Activated naive CD4-positive, alpha-beta T cell treated with anti-CD3 and anti-CD28 coated beads, Interleukin-2, amount 50 U/mL, for 24 hours (primary cell): ENCODE measurements at regions not wholly inside any gene's neighbourhood (a gene's known extent, or its start where the extent isn't known, plus 50 kb on each side); places are given as distances from the start of the nearest gene placed in this dataset.

Experiments used
- H3K27ac Mint-ChIP-seq: one replicate; pipeline ENCODE4 v1.8.0; 2021; ENCODE audit warnings: mild to moderate bottlenecking, mixed read lengths
- H3K27me3 Mint-ChIP-seq: one replicate; pipeline ENCODE4 v1.8.0; 2021; ENCODE audit warnings: mixed read lengths
- H3K36me3 Mint-ChIP-seq: one replicate; pipeline ENCODE4 v1.8.0; 2021; ENCODE audit warnings: mixed read lengths
- H3K4me1 Mint-ChIP-seq: one replicate; pipeline ENCODE4 v1.8.0; 2021; ENCODE audit warnings: mixed read lengths
- H3K4me3 Mint-ChIP-seq: one replicate; pipeline ENCODE4 v1.8.0; 2021; ENCODE audit warnings: mild to moderate bottlenecking, mixed read lengths
- H3K9me3 Mint-ChIP-seq: one replicate; pipeline ENCODE4 v1.8.0; 2021; ENCODE audit warnings: mixed read lengths

DNA sequence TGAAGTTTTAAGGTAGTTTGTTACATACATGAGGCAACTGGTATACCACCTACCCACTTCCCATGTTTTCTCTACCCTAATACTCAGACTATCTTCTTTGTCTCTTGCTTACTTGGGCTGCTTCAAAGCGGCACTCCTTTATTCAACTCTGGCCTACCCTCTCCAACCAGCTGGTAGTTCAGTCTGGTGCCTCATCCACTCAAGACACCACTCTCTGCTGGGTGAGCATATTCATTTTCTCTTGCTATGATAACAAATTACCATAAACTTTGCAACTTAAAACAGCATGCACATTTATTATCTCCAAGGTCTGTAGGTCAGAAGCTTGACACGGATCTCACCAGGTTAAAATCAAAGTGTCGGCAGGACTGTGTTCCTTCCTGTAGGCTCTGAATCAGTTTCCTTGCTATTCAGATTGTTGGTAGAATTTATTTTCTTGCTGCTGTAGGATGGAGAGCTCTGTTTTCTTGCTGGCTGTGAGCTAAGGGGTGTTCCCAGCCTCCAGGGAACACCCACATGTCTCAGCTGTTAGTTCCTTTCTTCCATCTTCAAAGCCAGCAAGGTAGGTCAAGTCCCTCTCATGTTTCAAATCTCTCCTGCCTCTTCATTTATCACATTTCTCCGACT, 666.0 kb downstream of the DIAPH3 start:
- no peaks in the 10 kb centered on the region for H3K36me3 Mint-ChIP-seq
- H3K9me3 Mint-ChIP-seq = no peaks in the 10 kb centered on the region
- H3K4me1 Mint-ChIP-seq = no peaks in the 10 kb centered on the region
- no peak overlapping the region for H3K4me3 Mint-ChIP-seq
- no peaks in the 10 kb centered on the region for H3K27me3 Mint-ChIP-seq
- H3K27ac Mint-ChIP-seq = no peak overlapping the region

DNA sequence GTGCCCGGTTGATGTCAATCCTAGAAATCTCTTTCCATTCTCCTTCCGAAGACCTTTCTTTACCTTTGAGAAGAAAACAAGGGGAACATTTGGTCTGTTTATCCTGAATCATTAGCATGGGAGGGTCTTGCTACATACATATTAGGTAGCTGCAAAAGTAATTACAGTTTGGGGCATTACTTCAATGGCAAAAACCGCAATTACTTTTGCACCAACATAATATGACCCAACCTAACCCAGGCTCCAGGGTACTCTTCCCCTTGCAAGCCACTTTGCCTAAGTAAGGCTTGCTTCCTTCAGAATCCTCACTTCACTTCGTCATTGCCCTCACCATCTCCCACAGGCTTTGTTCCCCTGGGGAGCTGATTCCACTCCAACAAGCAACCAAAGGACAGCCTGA, 662.7 kb downstream of the DIAPH3 start:
- Mint-ChIP-seq H3K27me3 (no peaks in the 10 kb centered on the region), H3K4me3 (no peak overlapping the region), H3K36me3 (no peaks in the 10 kb centered on the region), H3K27ac (no peak overlapping the region), H3K9me3 (no peaks in the 10 kb centered on the region), H3K4me1 (no peaks in the 10 kb centered on the region)

DNA sequence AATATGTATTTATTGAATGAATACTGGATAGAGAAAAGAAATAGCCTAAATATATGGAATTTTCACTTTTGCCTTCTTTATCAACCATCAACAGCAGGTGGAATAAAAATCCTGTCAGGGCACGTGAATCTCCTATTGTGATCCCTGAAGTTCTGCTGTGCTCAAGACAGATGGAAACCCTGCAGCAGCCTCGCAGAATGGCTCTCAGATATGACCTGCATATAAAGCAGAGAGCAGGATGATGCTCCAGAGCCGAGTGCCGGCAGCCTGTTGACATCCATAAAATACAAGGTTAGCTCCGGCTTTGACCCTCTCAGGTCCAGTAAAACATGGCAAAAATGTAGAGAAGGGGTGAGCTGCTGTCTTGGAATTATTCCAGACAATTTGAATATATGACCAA, 659.3 kb downstream of the DIAPH3 start:
- no peak overlapping the region for H3K4me3 Mint-ChIP-seq
- no peaks in the 10 kb centered on the region for H3K4me1 Mint-ChIP-seq
- no peaks in the 10 kb centered on the region for H3K27me3 Mint-ChIP-seq
- H3K9me3 Mint-ChIP-seq = no peaks in the 10 kb centered on the region
- no peaks in the 10 kb centered on the region for H3K36me3 Mint-ChIP-seq
- H3K27ac Mint-ChIP-seq = no peak overlapping the region

DNA sequence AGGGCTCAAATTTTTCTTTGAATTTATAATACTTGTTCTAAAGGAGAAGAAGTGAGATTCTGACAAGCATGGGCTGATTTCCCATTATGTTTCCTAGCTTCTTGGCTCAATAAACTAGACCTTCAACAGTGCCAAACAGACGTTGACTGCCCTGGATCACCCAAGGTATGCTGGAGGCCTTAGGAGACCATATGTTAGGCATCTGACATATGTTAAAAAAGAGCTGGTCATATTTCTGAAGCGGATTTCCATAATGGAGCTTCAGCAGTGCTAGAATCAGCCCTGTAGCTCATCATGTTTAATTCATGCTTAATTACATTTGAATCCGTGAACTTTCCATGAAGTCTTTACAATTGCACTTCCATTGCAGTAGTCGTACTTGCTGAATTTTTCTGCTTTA, 653.3 kb downstream of the DIAPH3 start:
- Mint-ChIP-seq H3K4me3 (no peak overlapping the region), H3K27me3 (no peaks in the 10 kb centered on the region), H3K36me3 (no peaks in the 10 kb centered on the region), H3K27ac (no peak overlapping the region), H3K9me3 (no peaks in the 10 kb centered on the region), H3K4me1 (no peaks in the 10 kb centered on the region)

DNA sequence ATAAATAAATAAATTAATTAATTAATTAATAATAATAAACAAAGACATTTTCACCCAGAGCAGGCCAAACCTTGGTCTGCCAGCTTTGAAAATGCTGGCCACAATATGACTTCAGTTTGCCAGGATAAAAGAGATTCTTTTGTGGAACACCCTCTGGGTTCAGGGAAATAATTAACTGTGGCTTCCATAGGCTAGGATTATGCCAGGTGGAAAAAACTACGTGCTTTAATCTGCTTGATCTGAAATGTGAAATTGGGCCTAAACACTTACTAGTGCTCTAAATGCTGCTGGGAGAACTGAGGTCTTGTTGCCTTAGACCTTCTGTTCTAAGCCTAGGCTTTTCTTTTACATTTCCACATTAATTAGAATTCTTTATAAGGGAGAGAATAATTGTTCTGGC, 650.0 kb downstream of the DIAPH3 start:
- Mint-ChIP-seq H3K4me1 (no peaks in the 10 kb centered on the region), H3K36me3 (no peaks in the 10 kb centered on the region), H3K9me3 (peaks cover 6% of the 10 kb centered on the region), H3K4me3 (no peak overlapping the region), H3K27me3 (peaks cover 1% of the 10 kb centered on the region), H3K27ac (no peak overlapping the region)

DNA sequence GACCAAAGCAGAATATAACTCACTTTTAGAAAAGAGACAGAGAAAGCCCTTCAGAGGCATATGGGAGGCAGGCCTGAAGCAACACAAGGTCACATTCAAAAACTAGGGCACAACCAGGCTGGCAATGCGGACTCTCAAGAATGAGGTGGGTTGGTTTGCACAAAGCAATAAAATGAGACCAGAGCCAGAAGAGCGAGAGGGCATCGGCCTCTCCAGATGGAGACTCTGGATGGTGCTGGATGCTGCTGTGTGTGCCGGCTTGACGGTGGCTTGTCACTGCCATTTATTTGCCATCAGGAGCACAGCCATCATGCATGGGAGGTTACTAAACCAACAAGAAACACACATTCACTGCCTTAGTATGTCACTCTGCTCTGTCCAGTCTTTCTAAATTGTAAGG, 649.4 kb downstream of the DIAPH3 start:
- Mint-ChIP-seq H3K27me3 (peaks cover 1% of the 10 kb centered on the region), H3K27ac (no peak overlapping the region), H3K36me3 (no peaks in the 10 kb centered on the region), H3K4me1 (no peaks in the 10 kb centered on the region), H3K4me3 (no peak overlapping the region), H3K9me3 (peaks cover 6% of the 10 kb centered on the region)

DNA sequence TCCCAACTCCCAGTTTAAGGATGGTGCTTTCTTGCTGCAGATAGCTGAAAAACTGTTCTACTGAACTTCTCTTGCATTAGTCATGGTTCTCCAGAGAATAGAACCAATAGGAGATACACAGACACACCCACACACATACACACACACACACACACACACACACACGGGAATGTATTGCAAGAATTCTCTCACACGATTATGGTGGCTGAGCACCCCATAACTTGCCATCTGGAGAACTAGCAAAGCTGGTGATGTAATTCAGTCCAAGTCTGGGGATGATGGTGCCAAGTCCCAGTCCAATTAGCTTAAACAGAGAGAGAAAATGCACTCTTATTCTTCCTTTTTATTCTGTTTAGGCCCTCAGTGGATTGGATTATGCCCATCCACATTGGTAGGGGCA, 643.9 kb downstream of the DIAPH3 start:
- Mint-ChIP-seq H3K27ac (no peak overlapping the region), H3K36me3 (no peaks in the 10 kb centered on the region), H3K4me3 (no peak overlapping the region), H3K27me3 (peaks cover 1% of the 10 kb centered on the region), H3K4me1 (no peaks in the 10 kb centered on the region), H3K9me3 (peaks cover 6% of the 10 kb centered on the region)

DNA sequence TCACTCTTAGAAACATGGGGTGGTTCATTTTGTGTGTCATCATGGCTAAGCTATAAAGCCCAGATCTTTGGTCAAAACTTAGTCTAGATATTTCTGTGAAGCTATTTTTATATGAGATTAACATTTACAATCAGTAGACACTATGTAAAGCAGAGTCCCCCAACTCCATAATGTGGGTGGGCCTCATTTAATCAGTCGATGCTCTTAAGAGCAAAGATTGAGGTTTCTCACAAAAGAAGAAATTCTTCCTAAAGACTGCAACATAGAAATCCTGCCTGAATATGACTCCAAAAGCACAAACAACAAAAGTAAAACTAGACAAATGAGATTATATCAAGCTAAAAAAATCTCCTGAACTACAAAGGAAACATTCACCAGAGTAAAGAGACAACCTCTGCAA, 642.2 kb downstream of the DIAPH3 start:
- Mint-ChIP-seq H3K4me3 (no peak overlapping the region), H3K36me3 (no peaks in the 10 kb centered on the region), H3K27me3 (peaks cover 1% of the 10 kb centered on the region)

DNA sequence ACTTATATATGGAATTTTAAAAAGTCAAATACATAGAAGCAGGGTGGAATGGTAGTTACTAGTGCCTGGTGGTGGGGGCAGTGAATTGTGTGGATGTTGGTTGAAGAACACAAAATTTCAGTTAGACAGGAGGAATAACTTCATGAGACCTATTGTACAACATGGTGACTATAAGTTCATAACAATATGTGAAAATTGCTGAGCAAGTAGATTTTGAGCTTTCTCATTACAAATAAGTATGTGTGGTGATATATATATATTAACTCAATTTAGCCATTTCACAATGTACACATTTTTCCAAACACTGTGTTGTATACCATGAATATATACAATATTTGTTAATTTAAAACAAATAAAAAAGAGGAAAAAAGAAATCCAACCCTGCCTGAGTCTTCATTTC, 641.1 kb downstream of the DIAPH3 start:
- H3K4me1 Mint-ChIP-seq = no peaks in the 10 kb centered on the region
- H3K36me3 Mint-ChIP-seq = no peaks in the 10 kb centered on the region
- peaks cover 6% of the 10 kb centered on the region for H3K9me3 Mint-ChIP-seq
- peaks cover 1% of the 10 kb centered on the region for H3K27me3 Mint-ChIP-seq
- H3K4me3 Mint-ChIP-seq = no peak overlapping the region
- no peak overlapping the region for H3K27ac Mint-ChIP-seq

More for the DNA sequence above, 642.2 kb downstream of the DIAPH3 start:
- no peak overlapping the region for H3K27ac Mint-ChIP-seq
- H3K4me1 Mint-ChIP-seq = no peaks in the 10 kb centered on the region
- peaks cover 6% of the 10 kb centered on the region for H3K9me3 Mint-ChIP-seq

DNA sequence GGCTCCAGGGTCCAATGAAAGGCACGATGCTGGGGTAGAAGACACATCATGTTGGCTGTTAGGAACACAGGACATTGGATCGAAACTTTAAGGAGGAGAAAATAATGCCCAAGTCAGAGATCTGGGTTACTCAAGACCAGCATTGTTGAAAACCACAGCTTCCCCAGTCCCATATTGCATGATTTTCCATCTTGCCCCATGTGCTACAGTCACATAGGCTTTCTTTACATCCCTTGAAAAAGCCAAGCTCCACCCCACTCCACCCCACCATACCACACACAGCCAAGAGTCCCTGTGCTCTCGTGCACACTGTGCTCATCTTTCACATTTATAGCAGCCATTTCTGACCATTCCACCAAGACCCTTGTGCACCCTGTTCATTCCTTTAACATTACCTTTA, 636.2 kb downstream of the DIAPH3 start:
- Mint-ChIP-seq H3K36me3 (no peaks in the 10 kb centered on the region), H3K27ac (no peak overlapping the region), H3K4me3 (no peak overlapping the region), H3K4me1 (peaks cover 4% of the 10 kb centered on the region), H3K9me3 (no peaks in the 10 kb centered on the region), H3K27me3 (no peaks in the 10 kb centered on the region)

DNA sequence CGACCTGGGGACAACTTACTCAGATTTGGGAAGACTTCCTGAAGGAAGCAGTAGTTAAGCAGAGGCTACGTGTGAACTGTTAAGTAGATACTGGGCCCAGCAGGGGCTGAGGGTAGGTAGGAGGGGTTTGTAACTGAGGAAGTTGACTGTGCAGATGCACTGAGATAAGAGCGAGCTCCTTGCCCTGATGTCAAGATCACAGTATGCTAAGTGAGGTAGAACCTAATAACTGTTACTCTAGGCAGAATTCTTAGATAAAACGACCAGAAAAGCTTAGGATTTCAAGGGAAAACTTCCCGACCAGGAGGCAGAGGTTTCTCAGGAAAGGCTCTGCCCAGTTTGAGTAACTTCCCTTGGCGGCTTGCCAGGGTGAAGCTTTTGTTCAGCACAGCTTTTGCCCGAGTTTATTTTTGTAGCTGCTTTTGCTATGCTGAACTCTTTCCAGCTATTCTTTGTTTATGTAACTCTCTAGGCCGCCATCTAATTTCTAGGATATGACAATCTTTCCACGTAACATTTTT, 632.1 kb downstream of the DIAPH3 start:
- H3K27me3 Mint-ChIP-seq = no peaks in the 10 kb centered on the region
- no peak overlapping the region for H3K4me3 Mint-ChIP-seq

DNA sequence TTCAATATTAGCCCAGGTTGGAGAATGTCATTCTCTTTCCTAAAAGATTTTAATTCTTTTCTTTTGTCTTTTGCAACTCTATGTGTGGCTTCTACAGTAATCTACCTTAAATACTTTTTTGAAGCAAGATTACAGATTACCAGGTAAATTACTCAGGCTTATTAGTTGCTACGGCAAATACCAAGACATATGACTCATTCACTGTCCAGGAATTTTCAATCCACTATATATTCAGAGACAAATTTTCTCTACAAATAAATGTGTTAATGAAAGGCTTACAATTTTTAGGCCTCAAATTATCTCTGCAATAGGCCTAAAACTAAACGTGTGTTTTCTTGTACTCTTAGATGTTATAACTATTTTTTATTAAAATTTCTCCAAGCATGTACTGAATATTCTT, 631.3 kb downstream of the DIAPH3 start:
- Mint-ChIP-seq H3K4me1 (peaks cover 4% of the 10 kb centered on the region), H3K27ac (no peak overlapping the region), H3K36me3 (no peaks in the 10 kb centered on the region), H3K9me3 (no peaks in the 10 kb centered on the region), H3K4me3 (no peak overlapping the region), H3K27me3 (no peaks in the 10 kb centered on the region)

More for the DNA sequence above, 632.1 kb downstream of the DIAPH3 start:
- Mint-ChIP-seq H3K36me3 (no peaks in the 10 kb centered on the region), H3K9me3 (no peaks in the 10 kb centered on the region), H3K4me1 (peaks cover 4% of the 10 kb centered on the region), H3K27ac (no peak overlapping the region)

DNA sequence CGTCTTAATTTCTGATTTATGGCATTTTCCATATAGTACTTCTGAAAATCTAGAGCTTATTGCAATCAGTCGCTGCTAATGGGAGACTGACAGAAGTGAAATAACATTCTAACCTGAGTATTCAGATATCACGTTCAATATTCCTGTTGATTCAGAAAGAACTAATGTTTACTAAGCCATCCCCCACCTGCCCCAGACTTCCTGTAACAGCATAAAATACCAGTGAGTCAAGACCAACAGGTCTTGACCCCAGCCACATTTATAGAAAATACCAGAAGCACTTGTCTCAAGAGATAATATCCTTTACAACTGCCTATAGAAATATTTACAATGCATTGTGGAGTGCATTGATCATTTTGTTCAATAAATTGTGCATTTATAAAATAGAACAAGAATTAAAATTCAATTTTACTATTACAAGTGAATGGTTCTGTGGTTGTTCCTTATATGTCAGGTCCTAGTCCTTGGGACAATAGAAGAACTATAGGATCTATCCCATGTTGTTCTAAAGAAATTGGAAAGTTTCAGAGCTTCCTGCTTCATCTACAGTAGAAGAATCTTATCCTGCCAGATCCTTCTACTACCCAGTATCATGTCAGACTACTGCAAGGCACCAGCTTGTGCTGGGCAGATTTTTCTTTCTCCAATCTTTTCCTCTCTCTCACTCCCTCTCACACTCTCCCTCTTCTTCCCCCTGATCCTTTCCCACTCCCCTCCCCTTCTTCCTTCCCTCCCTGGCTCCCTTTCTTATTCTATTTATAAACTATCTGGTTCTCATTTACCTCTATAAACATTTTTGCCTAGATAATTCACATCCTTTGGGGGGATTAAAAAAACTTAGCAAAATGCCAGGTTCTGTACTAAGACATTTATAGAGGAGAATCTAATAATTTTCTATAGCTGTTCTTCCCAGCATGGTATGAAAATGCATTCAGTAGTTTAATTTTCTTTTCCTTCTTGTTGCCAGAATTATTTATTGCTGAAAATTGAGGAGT, 629.9 kb downstream of the DIAPH3 start:
- Mint-ChIP-seq H3K27ac (no peak overlapping the region), H3K4me3 (no peak overlapping the region), H3K27me3 (no peaks in the 10 kb centered on the region), H3K36me3 (no peaks in the 10 kb centered on the region), H3K4me1 (peaks cover 4% of the 10 kb centered on the region), H3K9me3 (no peaks in the 10 kb centered on the region)

DNA sequence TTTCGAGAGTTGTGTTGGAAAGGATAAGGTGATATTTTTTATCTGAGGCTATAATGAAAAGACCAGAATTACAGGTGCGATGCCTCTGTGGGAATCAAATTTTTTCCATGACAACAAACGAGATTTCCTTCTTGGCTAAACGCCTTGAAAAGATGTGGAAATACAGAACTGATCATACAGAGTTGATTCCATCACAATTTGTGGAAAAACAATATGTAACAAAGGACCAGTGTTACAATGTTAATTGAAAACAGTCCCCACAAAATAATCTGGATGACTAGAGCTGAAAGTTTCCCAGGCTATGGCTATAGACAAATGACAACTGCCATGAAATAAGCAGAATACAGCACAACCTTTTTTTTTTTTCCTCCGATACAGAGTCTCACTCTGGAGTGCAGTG, 628.9 kb downstream of the DIAPH3 start:
- H3K27me3 Mint-ChIP-seq = no peaks in the 10 kb centered on the region
- H3K9me3 Mint-ChIP-seq = no peaks in the 10 kb centered on the region
- H3K4me1 Mint-ChIP-seq = peaks cover 4% of the 10 kb centered on the region
- no peak overlapping the region for H3K4me3 Mint-ChIP-seq
- no peaks in the 10 kb centered on the region for H3K36me3 Mint-ChIP-seq
- no peak overlapping the region for H3K27ac Mint-ChIP-seq

DNA sequence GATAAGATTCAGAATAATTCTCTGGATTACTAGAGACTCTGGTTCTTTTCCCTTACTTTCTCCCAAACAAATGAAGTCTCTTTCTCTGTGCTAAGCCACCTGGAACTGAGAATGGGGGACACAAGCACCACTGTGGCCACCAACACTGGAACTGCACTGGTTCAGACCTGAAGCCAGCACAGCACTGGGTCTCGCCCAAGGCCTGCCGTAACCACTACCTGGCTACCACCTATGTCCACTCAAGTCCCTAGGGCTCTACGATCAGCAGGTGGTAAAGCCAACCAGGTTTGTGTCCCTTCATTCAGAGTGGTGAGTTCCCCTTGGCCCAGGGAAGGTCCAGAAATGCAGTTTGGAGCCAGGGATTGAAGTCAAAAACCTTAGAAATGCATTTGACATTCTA, 626.2 kb downstream of the DIAPH3 start:
- no peaks in the 10 kb centered on the region for H3K9me3 Mint-ChIP-seq
- no peaks in the 10 kb centered on the region for H3K27me3 Mint-ChIP-seq
- no peak overlapping the region for H3K27ac Mint-ChIP-seq
- H3K4me3 Mint-ChIP-seq = no peak overlapping the region
- no peaks in the 10 kb centered on the region for H3K4me1 Mint-ChIP-seq
- H3K36me3 Mint-ChIP-seq = no peaks in the 10 kb centered on the region

DNA sequence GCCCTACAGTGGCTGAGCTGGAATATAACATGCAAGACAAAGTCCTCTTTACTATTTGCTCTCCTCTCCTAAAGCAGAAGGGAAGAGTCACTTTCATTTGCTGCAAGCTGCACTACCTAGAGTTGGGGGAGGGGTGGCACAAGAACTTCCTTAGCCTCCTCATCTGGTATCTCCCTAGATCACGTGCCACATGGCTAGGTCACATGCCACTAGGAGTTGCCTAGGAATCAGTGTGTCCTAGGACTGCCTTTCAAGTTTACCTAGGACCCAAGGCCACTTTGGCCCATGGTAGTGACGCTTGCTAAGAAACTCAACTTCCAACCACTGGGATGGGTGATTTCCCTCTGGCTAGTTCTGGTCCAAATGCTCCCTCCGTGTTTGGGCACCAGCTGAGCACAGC, 625.2 kb downstream of the DIAPH3 start:
- no peak overlapping the region for H3K4me3 Mint-ChIP-seq
- H3K36me3 Mint-ChIP-seq = no peaks in the 10 kb centered on the region
- no peaks in the 10 kb centered on the region for H3K4me1 Mint-ChIP-seq
- no peak overlapping the region for H3K27ac Mint-ChIP-seq
- H3K9me3 Mint-ChIP-seq = no peaks in the 10 kb centered on the region
- H3K27me3 Mint-ChIP-seq = no peaks in the 10 kb centered on the region
